ENCODE measurements at regions not wholly inside any gene's neighbourhood (a gene's known extent, or its start where the extent isn't known, plus 50 kb on each side); places are given as distances from the start of the nearest gene placed in this dataset.

DNA sequence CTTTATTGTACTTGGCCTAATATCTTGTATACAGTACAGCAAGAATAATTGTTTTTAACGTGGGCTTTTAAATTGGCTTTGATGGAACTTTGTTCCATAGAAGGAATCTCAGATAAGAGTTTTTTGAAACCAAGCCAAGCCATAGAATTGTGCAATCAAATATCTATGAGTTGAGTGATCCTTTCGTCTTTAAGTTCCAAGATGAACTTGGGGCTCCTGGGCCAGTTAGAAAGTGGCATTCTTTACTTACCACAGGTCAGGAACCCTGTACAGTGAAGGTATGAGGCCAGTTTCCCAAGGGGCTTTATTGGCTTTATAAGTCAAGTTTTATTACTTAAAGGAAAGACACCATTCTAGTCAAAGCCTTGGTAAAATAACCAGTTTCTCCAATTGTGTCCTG lies 2104.2 kb downstream of the PCDH7 start:
- no peak for TF ChIP-seq CTCF (IDR thresholded peaks at IDR 0.05; ENCODE audit: borderline replicate concordance, insufficient read depth, low read depth, low read length)
- H3K4me3 ChIP-seq (ENCODE audit: low read depth, low read length) = no peak overlapping the region

GRCh38 chr4:32826169-32826568 lies 2106.0 kb downstream of the PCDH7 start:
- no peak overlapping the region for H3K4me3 ChIP-seq (ENCODE audit: low read depth, low read length)
- TF ChIP-seq CTCF (IDR thresholded peaks at IDR 0.05; ENCODE audit: borderline replicate concordance, insufficient read depth, low read depth, low read length) = no peak

GRCh38 chr4:32830160-32830559 lies 2110.0 kb downstream of the PCDH7 start:
- H3K4me3 ChIP-seq (ENCODE audit: low read depth, low read length) = no peak overlapping the region
- no peak for TF ChIP-seq CTCF (IDR thresholded peaks at IDR 0.05; ENCODE audit: borderline replicate concordance, insufficient read depth, low read depth, low read length)

DNA sequence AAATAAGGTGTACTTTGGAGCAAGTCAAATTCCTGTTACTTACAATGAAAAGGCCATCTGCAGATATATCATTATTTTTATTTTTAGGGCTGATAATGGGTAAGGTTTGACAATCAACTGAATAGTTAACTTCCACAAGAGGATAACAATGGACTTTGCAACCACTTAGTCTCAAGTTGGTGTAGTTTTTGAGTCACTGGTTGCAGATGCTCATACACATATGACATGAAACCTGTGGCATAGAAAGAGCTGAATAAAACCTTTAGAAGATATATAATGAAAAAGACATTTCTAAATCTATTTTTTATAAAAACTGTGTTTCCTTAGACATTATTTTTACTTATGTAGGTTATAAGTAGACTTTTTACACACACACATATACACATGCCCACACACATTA lies 2110.9 kb downstream of the PCDH7 start:
- TF ChIP-seq CTCF (IDR thresholded peaks at IDR 0.05; ENCODE audit: borderline replicate concordance, insufficient read depth, low read depth, low read length) = no peak
- no peak overlapping the region for H3K4me3 ChIP-seq (ENCODE audit: low read depth, low read length)

DNA sequence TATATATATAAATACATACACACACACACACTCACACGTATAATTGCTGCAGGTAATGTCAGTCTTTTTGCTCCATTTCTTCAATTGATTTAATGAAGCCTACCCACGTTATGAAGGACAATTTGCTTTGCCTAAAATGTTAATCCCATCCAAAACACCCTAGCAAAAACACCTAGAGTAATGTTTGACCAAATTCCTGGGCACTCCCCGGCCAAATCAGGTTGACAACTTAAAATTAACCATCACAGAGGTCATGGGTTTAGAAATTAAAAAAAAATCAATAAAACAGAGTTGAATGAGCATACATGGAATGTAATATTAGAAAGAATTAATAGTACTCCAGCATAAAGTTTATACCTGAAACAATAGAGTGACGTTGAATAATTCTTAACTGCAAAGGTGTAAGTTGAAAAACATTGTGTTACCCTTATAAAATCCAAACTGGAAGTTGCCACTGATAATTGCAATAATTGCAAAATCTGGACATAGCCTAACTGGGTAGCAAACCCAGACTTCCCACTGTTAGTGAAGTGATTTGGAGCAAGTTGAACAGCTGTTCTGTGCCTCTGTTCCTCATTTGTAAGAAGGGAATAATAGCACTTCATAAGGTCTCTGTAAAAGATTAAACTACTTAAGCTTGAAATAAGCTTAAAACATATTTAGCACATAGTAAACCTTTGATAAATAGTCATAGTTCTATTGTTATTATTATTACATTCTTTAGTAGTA lies 2120.5 kb downstream of the PCDH7 start:
- no peak for TF ChIP-seq CTCF (IDR thresholded peaks at IDR 0.05; ENCODE audit: borderline replicate concordance, insufficient read depth, low read depth, low read length)
- H3K4me3 ChIP-seq (ENCODE audit: low read depth, low read length) = no peak overlapping the region

DNA sequence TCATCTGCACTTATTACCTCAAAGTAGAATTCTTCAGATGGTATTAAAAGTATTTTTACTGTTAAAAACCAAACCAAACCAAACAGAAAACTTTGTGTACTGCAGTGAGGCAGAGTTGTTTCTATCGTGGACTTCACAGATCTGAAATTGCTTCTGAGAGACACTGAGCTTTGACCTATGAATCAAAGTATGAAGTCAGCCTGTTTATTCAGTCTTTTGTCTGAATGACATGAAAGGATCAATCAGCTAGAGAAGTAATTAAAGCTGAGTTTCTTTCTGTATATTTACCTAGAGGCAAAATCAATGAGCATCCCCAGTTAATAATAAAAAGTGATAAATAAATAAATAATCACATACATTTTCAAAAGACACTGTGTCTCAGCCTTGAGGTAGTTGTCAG lies 2121.0 kb downstream of the PCDH7 start:
- no peak for TF ChIP-seq CTCF (IDR thresholded peaks at IDR 0.05; ENCODE audit: borderline replicate concordance, insufficient read depth, low read depth, low read length)
- no peak overlapping the region for H3K4me3 ChIP-seq (ENCODE audit: low read depth, low read length)

DNA sequence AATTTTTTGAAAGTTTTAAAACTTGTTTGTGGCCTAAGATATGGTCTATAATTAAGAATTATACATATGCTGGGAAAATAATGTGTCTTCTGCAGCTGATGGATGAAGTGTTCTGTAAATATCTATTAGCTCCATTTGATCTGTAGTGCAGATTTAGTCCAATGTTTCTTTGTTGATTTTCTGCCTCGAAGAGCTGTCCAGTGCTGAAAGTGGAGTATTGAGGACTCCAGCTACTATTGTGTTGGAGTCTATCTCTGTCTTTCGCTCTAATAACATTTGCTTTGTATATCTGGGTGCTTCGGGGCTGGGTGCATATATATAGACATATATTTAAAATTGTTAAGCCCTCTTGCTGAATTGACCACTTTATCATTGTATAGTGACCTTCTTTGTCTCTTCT lies 2127.3 kb downstream of the PCDH7 start:
- H3K4me3 ChIP-seq (ENCODE audit: low read depth, low read length) = no peak overlapping the region
- no peak for TF ChIP-seq CTCF (IDR thresholded peaks at IDR 0.05; ENCODE audit: borderline replicate concordance, insufficient read depth, low read depth, low read length)

Data from GM12875 (cell line).